HG02642 (cell line): ENCODE measurements at regions not wholly inside any gene's neighbourhood (a gene's known extent, or its start where the extent isn't known, plus 50 kb on each side); places are given as distances from the start of the nearest gene placed in this dataset.

Experiments
- ATAC-seq: cut with Tn5 transposase; IDR thresholded peaks from one replicate; pipeline ENCODE4 v1.9.1; 2021; ENCODE audit warnings: mild to moderate bottlenecking; ENCODE audit not compliant: unreplicated experiment, poor library complexity

DNA sequence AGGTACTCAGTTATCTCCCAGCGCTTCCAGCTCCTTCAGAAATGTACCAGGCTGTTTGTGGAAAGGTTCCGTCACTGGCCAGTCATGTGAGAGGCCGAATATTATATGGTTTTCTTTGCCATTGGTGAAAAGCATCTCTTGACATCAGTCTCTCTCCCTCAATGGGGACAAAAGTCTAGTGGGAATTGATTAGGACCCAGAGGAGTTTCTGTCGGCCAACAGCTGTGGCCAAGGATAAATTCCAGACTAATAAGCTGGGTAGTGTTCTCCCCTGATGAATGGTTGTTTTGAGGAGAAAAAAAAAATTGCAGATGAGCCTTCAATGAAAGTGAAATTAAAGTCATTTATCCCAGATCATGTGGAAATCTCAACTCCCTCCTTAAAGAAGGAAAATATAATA lies 404.7 kb upstream of the THRB start:
- no peak for ATAC-seq

DNA sequence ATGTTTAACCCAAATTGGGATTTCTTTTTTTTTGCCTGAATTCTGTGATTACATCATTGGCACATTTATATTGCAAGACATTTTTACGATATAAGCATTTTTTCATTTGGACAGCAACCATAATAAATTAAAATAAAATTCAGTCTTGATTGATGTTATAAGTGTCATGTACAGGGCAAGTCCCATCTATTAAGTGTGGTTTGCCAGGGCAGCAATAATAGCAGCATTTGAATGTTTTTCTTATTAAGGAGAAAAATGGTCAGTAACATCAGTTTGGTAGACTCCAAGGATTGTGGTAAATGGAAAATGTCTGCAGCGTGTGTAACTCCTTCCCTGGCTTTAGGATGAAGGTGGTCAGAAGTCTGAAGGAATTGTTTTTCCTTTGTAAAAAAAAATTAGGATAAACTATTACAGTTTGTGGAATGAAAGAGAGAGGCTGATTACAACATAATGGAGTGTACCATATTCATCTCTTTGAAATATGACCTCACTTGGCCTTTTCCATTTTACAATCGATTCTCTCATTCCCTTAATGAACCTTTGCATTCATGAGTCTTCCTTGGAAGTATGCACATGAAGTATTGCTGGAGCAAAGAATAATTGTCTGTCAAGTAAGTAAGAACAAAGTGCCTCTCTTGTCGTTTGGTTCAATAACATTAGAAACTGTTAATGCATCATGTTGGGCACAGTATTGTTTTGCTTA lies 405.4 kb upstream of the THRB start:
- no peak for ATAC-seq

GRCh38 chr3:24905266-24905665 lies 410.6 kb upstream of the THRB start:
- no peak for ATAC-seq

GRCh38 chr3:24907106-24907505 lies 412.5 kb upstream of the THRB start:
- ATAC-seq = no peak

- ATAC-seq = no peak
Observed at GRCh38 chr3:24911076-24911475, 416.4 kb upstream of the THRB start.

DNA sequence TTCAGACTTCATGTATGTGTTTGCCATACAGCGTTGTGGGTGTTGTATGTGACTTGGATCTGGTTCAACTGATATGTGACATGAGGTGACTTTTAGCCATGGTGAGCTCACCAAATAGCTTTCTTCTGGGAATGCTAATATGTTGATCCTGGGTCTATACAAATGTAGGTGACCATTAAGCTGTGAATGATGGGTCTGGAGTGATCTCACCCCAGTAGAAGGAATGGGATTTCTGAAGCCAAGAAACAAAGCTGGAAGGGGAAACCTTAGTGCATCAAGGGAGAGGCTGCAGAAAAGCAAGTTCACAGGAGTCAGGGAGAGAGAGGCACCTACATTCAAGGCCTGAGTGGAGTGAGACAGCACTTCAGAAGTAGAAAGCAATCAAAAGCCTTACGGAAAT lies 421.0 kb upstream of the THRB start:
- no peak for ATAC-seq

GRCh38 chr3:24917908-24918307 lies 423.3 kb upstream of the THRB start:
- ATAC-seq = no peak

- ATAC-seq = no peak
Observed at GRCh38 chr3:24923570-24923969, 428.9 kb upstream of the THRB start.

- no peak for ATAC-seq
Observed at GRCh38 chr3:24929521-24929920, 434.9 kb upstream of the THRB start.

DNA sequence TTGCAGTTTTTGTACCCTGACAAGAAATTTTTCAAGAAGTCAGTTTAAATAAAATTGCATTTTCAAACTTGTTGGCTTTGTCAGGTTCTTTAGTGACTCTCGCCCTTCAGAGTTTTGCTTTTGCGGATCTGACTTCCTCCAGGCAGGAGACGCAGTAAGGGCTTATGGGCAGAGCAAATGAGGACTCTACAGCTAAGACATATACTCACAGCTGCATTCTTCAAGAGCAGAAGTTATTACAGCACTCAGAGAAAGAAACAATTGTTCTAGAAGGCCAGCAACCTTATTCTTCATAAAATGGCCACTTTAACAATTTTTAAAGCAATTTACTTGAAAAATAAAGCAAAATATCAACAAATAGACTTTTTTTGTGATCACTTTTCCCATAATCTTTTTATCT lies 438.8 kb upstream of the THRB start:
- ATAC-seq = no peak

- no peak for ATAC-seq
Observed at GRCh38 chr3:24936574-24936973, 441.9 kb upstream of the THRB start.

- no peak for ATAC-seq
Observed at GRCh38 chr3:24937228-24937627, 442.6 kb upstream of the THRB start.

GRCh38 chr3:24937780-24938179 lies 443.1 kb upstream of the THRB start:
- no peak for ATAC-seq

DNA sequence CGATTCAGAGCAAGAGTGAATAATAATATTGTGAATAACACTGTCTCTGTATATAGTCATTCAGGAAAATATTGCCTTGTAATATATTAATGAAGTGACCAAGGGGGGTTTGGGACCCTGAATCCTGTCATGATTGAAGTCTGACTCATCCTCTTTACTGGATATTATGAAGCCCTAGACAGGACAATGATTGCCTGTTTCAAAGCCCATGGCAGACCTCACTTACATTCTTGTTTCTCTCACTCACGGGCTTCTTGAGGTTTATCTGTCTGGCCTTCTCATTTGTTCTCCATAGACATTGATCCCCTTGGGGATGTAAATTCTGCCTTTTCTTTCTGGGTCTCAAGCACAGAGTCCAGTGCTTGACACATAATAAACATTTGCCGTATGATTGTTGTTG lies 449.3 kb upstream of the THRB start:
- ATAC-seq = no peak

GRCh38 chr3:24944805-24945520 lies 450.3 kb upstream of the THRB start:
- ATAC-seq = no peak

- ATAC-seq = no peak
Observed at GRCh38 chr3:24945563-24945962, 450.9 kb upstream of the THRB start.

- ATAC-seq = no peak
Observed at GRCh38 chr3:24947103-24947502, 452.5 kb upstream of the THRB start.

- ATAC-seq = no peak
Observed at GRCh38 chr3:24951180-24951579, 456.5 kb upstream of the THRB start.

- ATAC-seq = no peak
Observed at GRCh38 chr3:24952388-24952787, 457.7 kb upstream of the THRB start.

GRCh38 chr3:24953060-24953771 lies 458.6 kb upstream of the THRB start:
- no peak for ATAC-seq

- no peak for ATAC-seq
Observed at GRCh38 chr3:24956613-24957012, 462.0 kb upstream of the THRB start.
